ENCODE measurements at regions not wholly inside any gene's neighbourhood (a gene's known extent, or its start where the extent isn't known, plus 50 kb on each side); places are given as distances from the start of the nearest gene placed in this dataset.

GRCh38 chr10:57959318-57960006 is 308.2 kb downstream of the IPMK start:
- H3K4me3 Mint-ChIP-seq = no peak overlapping the region
- no peak for DNase-seq (ENCODE audit: low spot score)
- no peak overlapping the region for H3K27ac Mint-ChIP-seq
- H3K4me1 Mint-ChIP-seq (ENCODE audit: low read depth) = no peaks in the 10 kb centered on the region
- H3K9me3 Mint-ChIP-seq = no peaks in the 10 kb centered on the region
- H3K36me3 Mint-ChIP-seq (ENCODE audit: low read depth) = no peaks in the 10 kb centered on the region
- intact Hi-C loops (cut with micrococcal nuclease) = no loop called here
- peaks cover 2% of the 10 kb centered on the region for H3K27me3 Mint-ChIP-seq (ENCODE audit: insufficient read depth)

- no peak for DNase-seq (ENCODE audit: low spot score)
- no peak overlapping the region for H3K4me3 Mint-ChIP-seq
- no peak overlapping the region for H3K27ac Mint-ChIP-seq
- no peaks in the 10 kb centered on the region for H3K9me3 Mint-ChIP-seq
- H3K4me1 Mint-ChIP-seq (ENCODE audit: low read depth) = no peaks in the 10 kb centered on the region
- intact Hi-C loops (cut with micrococcal nuclease) = no loop called here
- H3K27me3 Mint-ChIP-seq (ENCODE audit: insufficient read depth) = no peaks in the 10 kb centered on the region
- no peaks in the 10 kb centered on the region for H3K36me3 Mint-ChIP-seq (ENCODE audit: low read depth)
These were observed 312.6 kb downstream of the IPMK start for GRCh38 chr10:57955076-57955475.

DNA sequence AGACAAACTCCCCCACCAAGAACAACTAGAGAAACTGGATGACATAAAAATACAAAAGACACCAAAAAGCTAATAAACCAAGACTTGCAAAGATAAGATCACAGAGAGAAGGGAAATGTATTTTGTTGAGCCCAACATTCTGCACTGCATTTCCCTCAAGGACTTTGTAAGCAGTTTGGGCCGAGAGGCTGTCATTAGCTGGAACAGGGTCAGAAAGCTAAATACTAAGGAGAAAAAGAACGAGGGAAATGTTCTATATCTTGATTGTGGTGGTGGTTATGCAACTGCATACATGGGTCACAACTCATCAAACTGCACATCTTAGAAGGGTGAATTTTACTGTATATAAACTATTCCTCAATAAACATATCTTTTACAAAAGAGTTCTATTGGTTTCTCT is 315.0 kb downstream of the IPMK start:
- Mint-ChIP-seq H3K4me3 (no peak overlapping the region), H3K36me3 (ENCODE audit: low read depth) (no peaks in the 10 kb centered on the region), H3K27me3 (ENCODE audit: insufficient read depth) (no peaks in the 10 kb centered on the region), H3K4me1 (ENCODE audit: low read depth) (no peaks in the 10 kb centered on the region), H3K9me3 (no peaks in the 10 kb centered on the region), H3K27ac (no peak overlapping the region)
- intact Hi-C loops (cut with micrococcal nuclease) = no loop called here
- DNase-seq (ENCODE audit: low spot score) = no peak

DNA sequence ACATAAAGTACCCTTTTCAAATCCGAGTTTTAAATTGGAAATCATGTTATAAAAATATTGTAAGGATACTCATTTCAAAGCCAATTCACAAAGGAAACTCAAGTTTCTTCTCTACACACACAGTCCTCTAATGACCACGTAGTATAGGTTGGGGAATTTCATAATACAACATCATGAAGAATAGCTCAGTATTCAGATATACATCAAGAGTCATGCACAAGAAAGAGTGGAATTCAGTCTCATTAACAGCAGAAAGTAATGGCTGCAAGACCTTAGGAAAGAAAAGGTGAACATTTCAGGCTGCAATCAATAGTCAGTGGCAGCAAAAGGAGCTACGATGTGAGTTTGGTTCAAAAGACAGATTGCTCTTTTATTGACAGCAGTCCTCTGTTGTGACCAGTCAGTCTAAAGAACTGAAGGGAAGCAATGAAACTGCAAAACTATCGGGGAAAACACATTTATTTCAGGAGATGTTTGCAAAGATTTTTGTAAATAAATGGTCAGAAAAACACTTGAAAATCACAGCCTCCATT is 317.2 kb downstream of the IPMK start:
- no peak for DNase-seq (ENCODE audit: low spot score)
- Mint-ChIP-seq H3K4me1 (ENCODE audit: low read depth) (no peaks in the 10 kb centered on the region), H3K27ac (no peak overlapping the region), H3K27me3 (ENCODE audit: insufficient read depth) (no peaks in the 10 kb centered on the region), H3K4me3 (no peak overlapping the region), H3K36me3 (ENCODE audit: low read depth) (no peaks in the 10 kb centered on the region), H3K9me3 (no peaks in the 10 kb centered on the region)
- intact Hi-C loops (cut with micrococcal nuclease) = no loop called here

DNA sequence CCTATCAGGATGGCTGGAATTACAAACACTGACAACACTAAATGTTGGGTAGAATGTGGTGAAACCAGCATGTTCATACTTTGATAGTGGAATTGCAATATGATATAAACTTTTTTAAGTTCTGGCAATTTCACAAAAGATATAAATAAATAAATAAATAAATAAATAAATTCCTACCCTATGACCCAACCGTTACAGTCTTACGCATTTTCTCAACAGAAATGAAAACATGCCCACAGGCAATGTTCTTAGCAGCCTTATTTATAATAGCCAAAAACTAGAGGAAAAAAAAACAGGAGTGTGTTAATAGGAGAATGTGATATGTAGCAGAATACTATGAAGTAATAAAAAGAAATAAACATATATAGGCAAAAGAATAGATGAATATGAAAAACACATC is 318.9 kb downstream of the IPMK start:
- Mint-ChIP-seq H3K27ac (no peak overlapping the region), H3K4me1 (ENCODE audit: low read depth) (no peaks in the 10 kb centered on the region), H3K9me3 (no peaks in the 10 kb centered on the region), H3K4me3 (no peak overlapping the region), H3K27me3 (ENCODE audit: insufficient read depth) (no peaks in the 10 kb centered on the region), H3K36me3 (ENCODE audit: low read depth) (no peaks in the 10 kb centered on the region)
- no peak for DNase-seq (ENCODE audit: low spot score)
- intact Hi-C loops (cut with micrococcal nuclease) = no loop called here

GRCh38 chr10:57946833-57947232 is 320.9 kb downstream of the IPMK start:
- no peak for DNase-seq (ENCODE audit: low spot score)
- H3K36me3 Mint-ChIP-seq (ENCODE audit: low read depth) = no peaks in the 10 kb centered on the region
- intact Hi-C loops (cut with micrococcal nuclease) = no loop called here
- H3K4me1 Mint-ChIP-seq (ENCODE audit: low read depth) = no peaks in the 10 kb centered on the region
- H3K27me3 Mint-ChIP-seq (ENCODE audit: insufficient read depth) = no peaks in the 10 kb centered on the region
- no peak overlapping the region for H3K4me3 Mint-ChIP-seq
- no peak overlapping the region for H3K27ac Mint-ChIP-seq
- no peaks in the 10 kb centered on the region for H3K9me3 Mint-ChIP-seq

GRCh38 chr10:57943701-57944100 is 324.0 kb downstream of the IPMK start:
- Mint-ChIP-seq H3K27me3 (ENCODE audit: insufficient read depth) (no peaks in the 10 kb centered on the region), H3K9me3 (no peaks in the 10 kb centered on the region), H3K4me3 (no peak overlapping the region), H3K36me3 (ENCODE audit: low read depth) (no peaks in the 10 kb centered on the region), H3K4me1 (ENCODE audit: low read depth) (no peaks in the 10 kb centered on the region), H3K27ac (no peak overlapping the region)
- no peak for DNase-seq (ENCODE audit: low spot score)
- intact Hi-C loops (cut with micrococcal nuclease) = no loop called here

DNA sequence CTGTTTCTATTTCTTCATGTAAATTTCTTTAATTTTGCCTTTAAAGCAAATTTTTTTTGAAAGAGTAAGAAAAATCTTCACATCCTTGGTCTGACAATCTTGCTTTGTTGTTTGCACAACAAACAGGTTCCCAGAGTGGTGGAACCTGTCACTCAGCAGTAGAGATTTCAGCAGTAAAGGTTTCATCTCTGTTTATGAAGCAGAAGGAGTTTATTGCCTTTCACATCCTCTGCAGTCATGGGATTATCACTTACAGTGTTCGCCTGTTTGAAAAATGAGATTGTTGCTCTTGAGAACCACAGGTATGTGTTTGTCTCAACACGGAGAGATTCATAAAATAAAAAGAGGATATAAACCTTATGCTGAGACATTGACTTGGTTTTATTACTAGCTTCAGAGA is 342.6 kb downstream of the IPMK start:
- Mint-ChIP-seq H3K27ac (no peak overlapping the region), H3K9me3 (no peaks in the 10 kb centered on the region), H3K4me1 (ENCODE audit: low read depth) (no peaks in the 10 kb centered on the region), H3K4me3 (no peak overlapping the region), H3K27me3 (ENCODE audit: insufficient read depth) (no peaks in the 10 kb centered on the region), H3K36me3 (ENCODE audit: low read depth) (no peaks in the 10 kb centered on the region)
- no peak for DNase-seq (ENCODE audit: low spot score)
- intact Hi-C loops (cut with micrococcal nuclease) = no loop called here

GRCh38 chr10:57921140-57921539 is 346.6 kb downstream of the IPMK start:
- intact Hi-C loops (cut with micrococcal nuclease) = no loop called here
- Mint-ChIP-seq H3K36me3 (ENCODE audit: low read depth) (no peaks in the 10 kb centered on the region), H3K4me3 (no peak overlapping the region), H3K27ac (no peak overlapping the region), H3K27me3 (ENCODE audit: insufficient read depth) (no peaks in the 10 kb centered on the region), H3K9me3 (no peaks in the 10 kb centered on the region), H3K4me1 (ENCODE audit: low read depth) (no peaks in the 10 kb centered on the region)
- no peak for DNase-seq (ENCODE audit: low spot score)

- intact Hi-C loops (cut with micrococcal nuclease) = no loop called here
- Mint-ChIP-seq H3K9me3 (no peaks in the 10 kb centered on the region), H3K4me3 (no peak overlapping the region), H3K27ac (no peak overlapping the region), H3K27me3 (ENCODE audit: insufficient read depth) (no peaks in the 10 kb centered on the region), H3K4me1 (ENCODE audit: low read depth) (no peaks in the 10 kb centered on the region), H3K36me3 (ENCODE audit: low read depth) (no peaks in the 10 kb centered on the region)
- no peak for DNase-seq (ENCODE audit: low spot score)
These were observed 347.8 kb downstream of the IPMK start for GRCh38 chr10:57919864-57920263.

DNA sequence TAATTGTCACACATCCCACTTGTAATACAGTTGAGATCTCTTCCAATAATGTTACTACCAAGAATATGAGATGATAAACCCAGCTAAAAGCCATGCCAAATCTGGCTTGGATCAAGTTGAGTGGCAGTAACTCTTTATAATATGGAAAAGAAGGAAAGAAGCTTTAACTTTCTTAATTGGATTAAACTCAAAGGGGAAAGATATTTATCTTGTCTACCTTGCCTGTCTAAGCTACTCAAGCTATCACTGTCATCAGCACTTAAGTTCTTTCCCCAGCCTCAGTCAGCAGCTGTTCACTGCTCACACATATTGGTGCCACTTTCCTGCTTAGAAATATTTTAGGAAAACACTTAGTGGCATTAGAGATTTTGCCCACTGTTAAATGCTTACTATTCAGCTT is 350.7 kb downstream of the IPMK start:
- H3K27ac Mint-ChIP-seq = no peak overlapping the region
- no peaks in the 10 kb centered on the region for H3K36me3 Mint-ChIP-seq (ENCODE audit: low read depth)
- H3K9me3 Mint-ChIP-seq = no peaks in the 10 kb centered on the region
- no peaks in the 10 kb centered on the region for H3K4me1 Mint-ChIP-seq (ENCODE audit: low read depth)
- H3K27me3 Mint-ChIP-seq (ENCODE audit: insufficient read depth) = no peaks in the 10 kb centered on the region
- H3K4me3 Mint-ChIP-seq = no peak overlapping the region
- no peak for DNase-seq (ENCODE audit: low spot score)
- intact Hi-C loops (cut with micrococcal nuclease) = no loop called here

DNA sequence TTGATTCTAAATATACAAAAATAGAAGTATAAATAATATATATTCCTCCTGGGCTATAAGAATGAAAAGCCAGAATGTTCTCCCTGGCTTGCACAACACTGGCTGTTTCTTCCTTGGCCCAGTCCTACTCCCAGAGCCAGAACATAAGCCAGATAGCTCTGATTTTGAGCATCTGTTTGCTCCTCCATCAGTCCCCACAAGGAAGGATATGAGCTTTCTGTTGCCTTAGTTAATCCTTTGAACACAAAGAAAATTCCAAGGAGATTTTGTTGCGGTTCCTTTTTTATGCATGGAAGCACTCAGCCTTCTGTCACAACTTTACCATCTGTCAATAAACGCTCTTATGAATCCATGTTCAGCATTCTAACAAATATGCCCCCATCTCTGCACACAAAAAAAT is 361.8 kb downstream of the IPMK start:
- H3K27me3 Mint-ChIP-seq (ENCODE audit: insufficient read depth) = no peaks in the 10 kb centered on the region

GRCh38 chr10:57905010-57905409 is 362.7 kb downstream of the IPMK start:
- H3K9me3 Mint-ChIP-seq = no peaks in the 10 kb centered on the region
- DNase-seq (ENCODE audit: low spot score) = no peak
- H3K36me3 Mint-ChIP-seq (ENCODE audit: low read depth) = no peaks in the 10 kb centered on the region
- H3K4me3 Mint-ChIP-seq = no peak overlapping the region
- intact Hi-C loops (cut with micrococcal nuclease) = no loop called here
- no peaks in the 10 kb centered on the region for H3K27me3 Mint-ChIP-seq (ENCODE audit: insufficient read depth)
- no peaks in the 10 kb centered on the region for H3K4me1 Mint-ChIP-seq (ENCODE audit: low read depth)
- H3K27ac Mint-ChIP-seq = no peak overlapping the region

More for the DNA sequence above, 361.8 kb downstream of the IPMK start:
- Mint-ChIP-seq H3K27ac (no peak overlapping the region), H3K4me1 (ENCODE audit: low read depth) (no peaks in the 10 kb centered on the region), H3K4me3 (no peak overlapping the region), H3K36me3 (ENCODE audit: low read depth) (no peaks in the 10 kb centered on the region), H3K9me3 (no peaks in the 10 kb centered on the region)
- DNase-seq (ENCODE audit: low spot score) = no peak
- intact Hi-C loops (cut with micrococcal nuclease) = no loop called here

GRCh38 chr10:57898231-57898630 is 369.5 kb downstream of the IPMK start:
- H3K27ac Mint-ChIP-seq = no peak overlapping the region
- no peaks in the 10 kb centered on the region for H3K9me3 Mint-ChIP-seq
- no peaks in the 10 kb centered on the region for H3K36me3 Mint-ChIP-seq (ENCODE audit: low read depth)
- no peak for DNase-seq (ENCODE audit: low spot score)
- no peaks in the 10 kb centered on the region for H3K4me1 Mint-ChIP-seq (ENCODE audit: low read depth)
- intact Hi-C loops (cut with micrococcal nuclease) = no loop called here
- H3K27me3 Mint-ChIP-seq (ENCODE audit: insufficient read depth) = no peaks in the 10 kb centered on the region
- H3K4me3 Mint-ChIP-seq = no peak overlapping the region
